Heart right ventricle (tissue), 16 donors: ENCODE measurements at regions not wholly inside any gene's neighbourhood (a gene's known extent, or its start where the extent isn't known, plus 50 kb on each side); places are given as distances from the start of the nearest gene placed in this dataset.
A peak's percentile ranks its signal among the peaks of the same experiment; 100 is the strongest.

ENCODE experiments used
- ATAC-seq, 8 donors: fragments of 200-7000 bp; cut with Tn5 transposase; one replicate each; pipeline ENCODE4 v1.9.1; 2020; ENCODE audit warnings: mild to moderate bottlenecking in 8 of 8, moderate library complexity in 8 of 8, moderate number of reproducible peaks in 1 of 8
- DNase-seq, 2 donors: peaks; one replicate each; pipeline ENCODE4 v3.0.0-alpha.2; 2020
- H3K27ac ChIP-seq, 10 donors: fragments of 200-600 bp; sonication (generic) in 2 of 10; one replicate each; pipeline versions ENCODE4 v1.5.0 to v1.8.0; 2020 to 2022; ENCODE audit warnings: mild to moderate bottlenecking in 3 of 10
- H3K27me3 ChIP-seq, 7 donors: fragments of 200-600 bp; one replicate each; pipeline ENCODE4 v1.8.0; 2021 to 2022; ENCODE audit warnings: mild to moderate bottlenecking in 2 of 7
- H3K36me3 ChIP-seq, 9 donors: fragments of 200-600 bp; sonication (generic) in 1 of 9; one replicate each; pipeline versions ENCODE4 v1.5.0 to v1.8.0; 2020 to 2022; ENCODE audit warnings: mild to moderate bottlenecking in 2 of 9
- H3K4me1 ChIP-seq, 9 donors: fragments of 200-600 bp; sonication (generic) in 1 of 9; one replicate each; pipeline versions ENCODE4 v1.5.0 to v1.8.0; 2020 to 2022; ENCODE audit warnings: mild to moderate bottlenecking in 4 of 9
- H3K4me3 ChIP-seq, 10 donors: fragments of 200-600 bp; sonication (generic) in 2 of 10; one replicate each; pipeline versions ENCODE4 v1.5.0 to v1.8.0; 2020 to 2022; ENCODE audit warnings: mild to moderate bottlenecking in 7 of 10, moderate library complexity in 2 of 10
- H3K9me3 ChIP-seq, 11 donors: fragments of 200-600 bp in 10 of 11; sonication (generic) in 2 of 11; one replicate each; pipeline versions ENCODE4 v1.5.0 to v1.8.0; 2013 to 2022; ENCODE audit warnings: mild to moderate bottlenecking in 2 of 11, control low read depth in 1 of 11, moderate library complexity in 1 of 11
- CTCF ChIP-seq, 9 donors: fragments of 200-600 bp; sonication (generic) in 2 of 9; IDR thresholded peaks; one replicate each; pipeline versions ENCODE4 v1.5.0 to v1.8.0; 2021 to 2022; ENCODE audit warnings: antibody characterized with exemption in 9 of 9, mild to moderate bottlenecking in 5 of 9, moderate library complexity in 1 of 9
- WGBS, 2 donors: extraction: QIAGEN DNeasy Blood & Tissue Kit; methylation state at CpG; one replicate each; pipeline ENCODE4 v1.1.7; 2013; ENCODE audit warnings: inconsistent platforms in 1 of 2; 5-methylcytosine and 5-hydroxymethylcytosine counted together
- intact Hi-C, 10 donors: fragments of 100-400 bp; cut with DNase I; formaldehyde crosslinking; loops; one replicate each; pipeline versions ENCODE4 v1.11.1 to v1.14.2; 2022
- donor health status: Arrhythmogenic right ventricular cardiomyopathy.
- donor health status: ischemic (EF 13 %, LVEDD 7.1; RV severe dilation, severe dysfunction).
- donor health status: healthy with polysubstance abuse.
- donor health status: DM: no; HTN: yes; CAD: no.
- donor health status: DM: no; HTN: no; CAD: no.
- donor health status: ischemic (EF 25% LVEDD 6.9; RV normal size, moderate dysfunction).
- donor health status: ischemic (EF 25% LVEDD 5.7; RV mildly dilated, moderate dysfunction).
- donor health status: healthy.
- donor health status: DM: yes; HTN: yes; CAD: no.
- donor health status: Ischemic cardiomyopathy.
- donor health status: ischemic (EF 35%, LVEDD 5.7; RV mildly dilated, moderate dysfunction).
- donor health status: nonischemic (EF 11% LVEDD 7.7; RV severe dilation, severe dysfunction).
- donor health status: DM: yes; HTN: yes; CAD: no.
- donor health status: PGD.
- donor health status: ischemic (EF 29% LVEDD 5.4; RV normal size, mild dysfunction).
- donor health status: nonischemic (EF 23%, LVEDD 6.1; RV moderate dilation, normal function).

- Histone ChIP-seq H3K27me3 (no peaks in the 10 kb centered on the region), H3K36me3 (no peaks in the 10 kb centered on the region), H3K9me3 (no peaks in the 10 kb centered on the region), H3K4me1 (no peaks in the 10 kb centered on the region), H3K4me3 (no peak overlapping the region), H3K27ac (no peak overlapping the region)
- ATAC-seq (no peak), DNase-seq (no peak)
- no peak for TF ChIP-seq CTCF (IDR thresholded peaks at IDR 0.05)
- WGBS, 2 donors: 88% methylated on average over 3 of the region's 3 CpGs
- intact Hi-C loops: loop anchor here in 1 of 10 donors (10.0 kb wide), 1 partner anchor 218 kb away; no protein-coding TSS in a partner anchor
Observed at GRCh38 chr6:135753196-135753595, 98.3 kb upstream of the PDE7B start.

GRCh38 chr6:135759831-135760230 is 91.7 kb upstream of the PDE7B start:
- Histone ChIP-seq H3K9me3 (peaks cover 0 to 15% (median 0%) of the 10 kb centered on the region in 11 donors), H3K27ac (no peak overlapping the region), H3K36me3 (no peaks in the 10 kb centered on the region), H3K4me3 (no peak overlapping the region), H3K27me3 (no peaks in the 10 kb centered on the region), H3K4me1 (no peaks in the 10 kb centered on the region)
- WGBS, 2 donors: 61 to 86% methylated on average over 5 of the region's 5 CpGs
- intact Hi-C loops: loop anchor here in 1 of 10 donors (10.0 kb wide), 1 partner anchor 225 kb away; no protein-coding TSS in a partner anchor
- DNase-seq (no peak), ATAC-seq (no peak)
- TF ChIP-seq CTCF (IDR thresholded peaks at IDR 0.05): peak in 3 of 9 donors; percentile 12 to 29 (median 14)

GRCh38 chr6:135774006-135774405 is 77.5 kb upstream of the PDE7B start:
- no peaks in the 10 kb centered on the region for H3K9me3 ChIP-seq
- no peak for DNase-seq
- no peaks in the 10 kb centered on the region for H3K36me3 ChIP-seq
- intact Hi-C loops: no loop called here
- ATAC-seq: no peak
- H3K27me3 ChIP-seq: no peaks in the 10 kb centered on the region
- H3K4me3 ChIP-seq: no peak overlapping the region
- no peaks in the 10 kb centered on the region for H3K4me1 ChIP-seq
- no peak for TF ChIP-seq CTCF (IDR thresholded peaks at IDR 0.05)
- 89 to 95% methylated on average over 1 of the region's 1 CpG for WGBS, 2 donors
- H3K27ac ChIP-seq: no peak overlapping the region

GRCh38 chr6:135779213-135779612 is 72.3 kb upstream of the PDE7B start:
- ATAC-seq (no peak), DNase-seq (no peak)
- H3K27me3 ChIP-seq: no peaks in the 10 kb centered on the region
- H3K9me3 ChIP-seq: no peaks in the 10 kb centered on the region
- TF ChIP-seq CTCF (IDR thresholded peaks at IDR 0.05): no peak
- WGBS, 2 donors: 82 to 84% methylated on average over 2 of the region's 2 CpGs
- H3K27ac ChIP-seq: no peak overlapping the region
- intact Hi-C loops: no loop called here
- H3K36me3 ChIP-seq: no peaks in the 10 kb centered on the region
- no peak overlapping the region for H3K4me3 ChIP-seq
- no peaks in the 10 kb centered on the region for H3K4me1 ChIP-seq
